ENCODE measurements at regions not wholly inside any gene's neighbourhood (a gene's known extent, or its start where the extent isn't known, plus 50 kb on each side); places are given as distances from the start of the nearest gene placed in this dataset.

DNA sequence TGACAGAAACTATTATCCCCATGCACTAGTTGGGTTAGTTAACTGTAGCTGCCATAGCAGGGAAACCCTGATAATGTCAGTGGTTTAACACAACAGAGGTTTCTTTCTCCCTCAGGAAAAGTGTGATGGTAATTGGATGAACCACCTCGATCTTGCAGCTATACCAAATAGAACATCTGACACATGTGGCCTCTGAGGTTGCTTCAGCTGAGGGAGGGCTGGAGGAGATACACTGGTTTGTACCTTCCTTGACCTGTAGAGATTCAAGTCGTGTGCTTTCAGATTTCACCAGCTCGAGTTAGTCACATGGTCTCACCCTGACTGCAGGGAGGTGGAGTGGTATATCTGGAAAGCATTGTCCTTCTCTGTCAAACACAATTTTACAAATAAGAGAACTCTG lies 147.2 kb upstream of the SFRP2 start:
- peaks cover 0 to 3% of the 10 kb centered on the region in 2 experiments; a peak in 2 of 4 replicates for H3K4me1 Mint-ChIP-seq
- Histone ChIP-seq H3K56ac (ENCODE audit: insufficient read length, low read depth, low read length) (no peak overlapping the region), H3K14ac (ENCODE audit: insufficient read depth, low read length) (no peak overlapping the region), H3K18ac (ENCODE audit: insufficient read length, low read depth, low read length) (no peak overlapping the region), H2BK12ac (ENCODE audit: insufficient read length, low read depth, low read length) (no peak overlapping the region), H3T11ph (ENCODE audit: low read length) (no peak overlapping the region), H3K4ac (ENCODE audit: low read depth, low read length) (no peak overlapping the region), H3K4me2 (ENCODE audit: insufficient read depth, insufficient read length, low read length) (no peak overlapping the region), H4K5ac (ENCODE audit: insufficient read length, low read depth, low read length) (no peak overlapping the region), H2BK15ac (ENCODE audit: low read depth, low read length) (no peak overlapping the region), H3K79me1 (ENCODE audit: insufficient read depth, low read depth, low read length, poor library complexity, severe bottlenecking) (no peaks in the 10 kb centered on the region), H2BK5ac (ENCODE audit: insufficient read length, low read length) (no peak overlapping the region), H3K27ac (ENCODE audit: insufficient read length, low read depth, low read length) (no peak overlapping the region), H3K23ac (ENCODE audit: insufficient read length, low read depth, low read length) (no peak overlapping the region), H2BK20ac (ENCODE audit: low read depth, low read length, poor library complexity, severe bottlenecking) (no peak overlapping the region), H3K27me3 (ENCODE audit: insufficient read depth, low read length) (no peaks in the 10 kb centered on the region), H3K9ac (ENCODE audit: extremely low read depth, insufficient read length, low read length) (no peak overlapping the region), H3K9me3 (ENCODE audit: control insufficient read depth, low read depth, low read length) (no peaks in the 10 kb centered on the region), H2BK120ac (ENCODE audit: low read depth, low read length, poor library complexity, severe bottlenecking) (no peak overlapping the region), H4K20me1 (ENCODE audit: control insufficient read depth, insufficient read depth, insufficient read length) (no peaks in the 10 kb centered on the region), H3K4me1 (ENCODE audit: insufficient read depth, low read length) (no peaks in the 10 kb centered on the region), H2AFZ (ENCODE audit: low read length) (no peak overlapping the region), H3K23me2 (ENCODE audit: insufficient read length, low read depth, low read length, poor library complexity, severe bottlenecking) (no peaks in the 10 kb centered on the region), H2AK5ac (ENCODE audit: insufficient read length, low read length) (no peak overlapping the region), H3K79me2 (ENCODE audit: insufficient read depth, low read length) (no peaks in the 10 kb centered on the region), H4K8ac (replicated peaks; ENCODE audit: insufficient read length, low read depth, low read length) (no peak overlapping the region), H4K91ac (ENCODE audit: insufficient read length, low read depth, low read length) (no peak overlapping the region)
- no peak for DNase-seq
- no peak overlapping the region for H3K4me3 Mint-ChIP-seq
- TF ChIP-seq, protein P1, sequence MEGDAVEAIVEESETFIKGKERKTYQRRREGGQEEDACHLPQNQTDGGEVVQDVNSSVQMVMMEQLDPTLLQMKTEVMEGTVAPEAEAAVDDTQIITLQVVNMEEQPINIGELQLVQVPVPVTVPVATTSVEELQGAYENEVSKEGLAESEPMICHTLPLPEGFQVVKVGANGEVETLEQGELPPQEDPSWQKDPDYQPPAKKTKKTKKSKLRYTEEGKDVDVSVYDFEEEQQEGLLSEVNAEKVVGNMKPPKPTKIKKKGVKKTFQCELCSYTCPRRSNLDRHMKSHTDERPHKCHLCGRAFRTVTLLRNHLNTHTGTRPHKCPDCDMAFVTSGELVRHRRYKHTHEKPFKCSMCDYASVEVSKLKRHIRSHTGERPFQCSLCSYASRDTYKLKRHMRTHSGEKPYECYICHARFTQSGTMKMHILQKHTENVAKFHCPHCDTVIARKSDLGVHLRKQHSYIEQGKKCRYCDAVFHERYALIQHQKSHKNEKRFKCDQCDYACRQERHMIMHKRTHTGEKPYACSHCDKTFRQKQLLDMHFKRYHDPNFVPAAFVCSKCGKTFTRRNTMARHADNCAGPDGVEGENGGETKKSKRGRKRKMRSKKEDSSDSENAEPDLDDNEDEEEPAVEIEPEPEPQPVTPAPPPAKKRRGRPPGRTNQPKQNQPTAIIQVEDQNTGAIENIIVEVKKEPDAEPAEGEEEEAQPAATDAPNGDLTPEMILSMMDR (conservative IDR thresholded peaks at IDR 0.05): no peak
- no CpG with 5 or more reads among the region's 3 CpGs for WGBS (ENCODE audit: extremely low coverage, insufficient read length, low lambda C conversion rate)
- no peaks in the 10 kb centered on the region for H3K27me3 Mint-ChIP-seq (ENCODE audit: low read depth)
- H3K36me3 Mint-ChIP-seq (ENCODE audit: insufficient read depth in 1 of 3, low read depth in 3 of 3): no peaks in the 10 kb centered on the region
- no peaks in the 10 kb centered on the region for H3K9me3 Mint-ChIP-seq
- H3K27ac Mint-ChIP-seq: no peak overlapping the region

Data from H9 (cell line).